ENCODE measurements at regions not wholly inside any gene's neighbourhood (a gene's known extent, or its start where the extent isn't known, plus 50 kb on each side); places are given as distances from the start of the nearest gene placed in this dataset.

GRCh38 chr3:20990896-20991295 is 760.1 kb downstream of the ZNF385D start:
- TF ChIP-seq CTCF (conservative IDR thresholded peaks at IDR 0.05; ENCODE audit: low read depth in 2 of 2) = no peak
- no peak for TF ChIP-seq JUNB (IDR thresholded peaks at IDR 0.05; ENCODE audit: unreplicated experiment)
- no peak for TF ChIP-seq ZNF114 (CRISPR knock-in tag; IDR thresholded peaks at IDR 0.05)
- TF ChIP-seq POLR2AphosphoS5 (IDR thresholded peaks at IDR 0.05; ENCODE audit: low read depth) = no peak
- no peak for TF ChIP-seq REST (IDR thresholded peaks at IDR 0.05; ENCODE audit: unreplicated experiment)
- no peak for TF ChIP-seq ETS1 (IDR thresholded peaks at IDR 0.05)
- no peak for TF ChIP-seq ZNF462 (CRISPR knock-in tag; IDR thresholded peaks at IDR 0.05)
- no peak for TF ChIP-seq EZH2phosphoT487 (IDR thresholded peaks at IDR 0.05; ENCODE audit: unreplicated experiment)
- TF ChIP-seq EZH2 (IDR thresholded peaks at IDR 0.05; ENCODE audit: low read depth, unreplicated experiment) = no peak
- no peak for TF ChIP-seq CREB1 (CRISPR knock-in tag; IDR thresholded peaks at IDR 0.05; ENCODE audit: low read depth)
- TF ChIP-seq STAT1 (IDR thresholded peaks at IDR 0.05; ENCODE audit: unreplicated experiment) = no peak
